HG02884 (cell line): ENCODE measurements at regions not wholly inside any gene's neighbourhood (a gene's known extent, or its start where the extent isn't known, plus 50 kb on each side); places are given as distances from the start of the nearest gene placed in this dataset.
"Not testable (repeated sequence)": the region's sequence is repeated elsewhere in the genome, so short reads cannot be mapped to it uniquely, and the experiment has no call there.

Experiments used
- ATAC-seq: cut with Tn5 transposase; IDR thresholded peaks from one replicate; pipeline ENCODE4 v1.9.1; 2021; ENCODE audit warnings: mild to moderate bottlenecking, moderate library complexity; ENCODE audit not compliant: unreplicated experiment

DNA sequence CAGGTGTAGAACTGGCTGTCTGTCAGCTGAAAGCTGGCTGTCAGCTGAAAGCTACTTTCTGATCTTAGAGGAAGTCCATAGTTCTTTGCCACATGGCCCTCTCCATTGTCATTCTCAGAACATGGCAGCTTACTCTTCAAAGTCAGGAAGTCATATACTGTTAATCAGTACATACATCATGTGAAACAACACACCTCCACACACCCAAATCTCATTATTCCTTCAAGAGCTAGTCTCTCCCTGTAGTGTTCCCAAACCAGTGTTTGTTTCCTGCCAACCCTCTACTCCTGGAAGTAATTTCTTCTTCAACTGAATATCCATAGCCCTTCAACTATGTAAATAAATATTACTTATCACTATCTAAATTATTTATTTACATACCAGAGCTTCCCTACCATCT is 58.9 kb downstream of the OR5AK2 start:
- ATAC-seq: no peak

GRCh38 chr11:57049749-57050148 is 61.0 kb downstream of the OR5AK2 start:
- ATAC-seq: no peak

DNA sequence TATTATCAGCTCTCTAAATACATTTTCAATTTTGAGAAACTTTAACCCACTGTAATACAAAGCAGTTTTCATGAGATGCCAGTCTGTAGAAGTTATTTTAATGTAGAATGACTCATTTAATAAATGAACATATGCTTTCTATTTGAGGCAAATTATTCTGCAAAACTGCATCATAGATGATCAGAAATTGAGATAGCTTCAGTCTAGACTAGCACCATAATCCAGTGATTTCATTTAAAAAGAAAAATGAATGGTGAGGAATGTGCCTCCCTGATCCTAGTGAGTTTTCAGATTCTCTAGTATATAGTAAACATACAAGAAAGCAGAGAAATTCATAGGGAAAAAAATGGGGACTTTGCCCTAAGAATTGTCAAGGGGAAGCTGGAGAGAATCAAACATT is 66.1 kb downstream of the OR5AK2 start:
- no peak for ATAC-seq

DNA sequence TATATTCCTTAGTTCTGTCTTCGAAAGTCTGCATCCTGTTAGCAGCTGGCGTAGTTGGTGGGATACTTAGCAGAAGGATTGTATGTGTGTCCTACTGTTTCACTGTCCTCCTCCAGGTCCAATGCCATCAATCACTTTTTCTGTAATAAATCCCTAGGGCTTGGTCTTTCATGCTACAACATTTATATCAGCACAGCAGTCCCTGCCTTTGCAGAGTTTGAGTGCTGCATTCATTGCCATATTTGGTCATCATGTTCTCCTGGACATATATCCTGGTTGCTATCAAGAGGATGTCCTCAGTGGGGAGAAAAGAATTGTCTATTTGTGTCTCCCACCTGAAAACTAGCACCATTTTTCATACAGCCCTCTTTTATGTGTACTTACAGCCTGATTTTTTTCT is 67.0 kb downstream of the OR5AK2 start:
- no peak for ATAC-seq

- no peak for ATAC-seq
These were observed 68.0 kb downstream of the OR5AK2 start for GRCh38 chr11:57056735-57057134.

DNA sequence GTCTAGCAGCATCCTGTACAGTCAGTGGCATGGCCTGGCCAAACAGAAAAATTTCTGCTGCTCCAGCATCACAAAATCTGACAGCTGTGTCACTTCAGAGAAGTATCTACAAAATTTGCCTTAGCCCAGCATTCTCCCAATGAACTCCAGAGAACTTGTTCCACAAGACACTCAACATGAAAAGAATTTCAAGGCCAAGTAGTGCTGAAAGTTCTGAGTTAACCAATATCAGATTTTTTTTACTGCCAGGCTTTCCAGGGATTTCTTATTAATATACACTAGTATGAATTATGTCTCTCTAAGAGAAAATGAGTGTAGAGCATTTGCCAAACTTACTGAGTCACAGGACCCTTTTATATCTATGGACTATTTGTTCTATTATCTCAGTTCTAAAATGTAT is 68.8 kb downstream of the OR5AK2 start:
- ATAC-seq: no peak

DNA sequence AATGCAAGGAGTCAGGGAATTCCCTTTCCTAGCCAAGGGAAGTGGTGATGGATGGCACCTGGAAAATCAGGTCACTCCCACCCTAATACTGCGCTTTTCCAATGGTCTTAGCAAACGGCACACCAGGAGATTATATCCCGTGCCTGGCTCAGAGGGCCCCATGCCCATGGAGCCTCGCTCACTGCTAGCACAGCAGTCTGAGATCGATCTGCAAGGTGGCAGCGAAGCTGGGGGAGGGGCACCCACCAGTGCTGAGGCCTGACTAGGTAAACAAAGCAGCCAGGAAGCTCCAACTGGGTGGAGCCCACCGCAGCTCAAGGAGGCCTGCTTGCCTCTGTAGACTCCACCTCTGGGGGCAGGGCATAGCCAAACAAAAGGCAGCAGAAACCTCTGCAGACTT is 74.2 kb downstream of the OR5AK2 start:
- not testable (repeated sequence) for ATAC-seq

- ATAC-seq: no peak
These were observed 81.2 kb downstream of the OR5AK2 start for GRCh38 chr11:57069942-57070341.

- ATAC-seq: peak; percentile 64
These were observed 83.1 kb downstream of the OR5AK2 start for GRCh38 chr11:57071829-57072228.

DNA sequence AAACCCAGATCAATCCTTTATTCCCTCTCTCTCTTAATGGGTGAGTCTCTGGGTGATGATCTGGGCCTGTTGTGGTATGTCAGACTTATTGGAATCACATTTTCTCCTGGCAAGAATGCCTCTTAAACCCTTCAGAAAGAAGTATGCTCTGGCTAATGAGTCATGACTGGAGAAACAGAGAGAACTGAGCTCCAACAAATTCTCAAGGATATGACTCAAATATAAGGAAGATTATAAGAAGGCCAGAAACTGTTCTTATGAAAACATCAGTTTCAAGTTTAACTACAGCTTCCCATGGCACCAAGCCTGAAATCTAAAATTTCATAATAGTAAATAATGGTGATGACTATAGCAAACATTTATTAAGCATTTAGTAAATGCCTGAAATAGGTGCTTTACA is 83.9 kb downstream of the OR5AK2 start:
- ATAC-seq: no peak

GRCh38 chr11:57073128-57073527 is 84.4 kb downstream of the OR5AK2 start:
- no peak for ATAC-seq

- no peak for ATAC-seq
These were observed 92.6 kb downstream of the OR5AK2 start for GRCh38 chr11:57081356-57081755.

DNA sequence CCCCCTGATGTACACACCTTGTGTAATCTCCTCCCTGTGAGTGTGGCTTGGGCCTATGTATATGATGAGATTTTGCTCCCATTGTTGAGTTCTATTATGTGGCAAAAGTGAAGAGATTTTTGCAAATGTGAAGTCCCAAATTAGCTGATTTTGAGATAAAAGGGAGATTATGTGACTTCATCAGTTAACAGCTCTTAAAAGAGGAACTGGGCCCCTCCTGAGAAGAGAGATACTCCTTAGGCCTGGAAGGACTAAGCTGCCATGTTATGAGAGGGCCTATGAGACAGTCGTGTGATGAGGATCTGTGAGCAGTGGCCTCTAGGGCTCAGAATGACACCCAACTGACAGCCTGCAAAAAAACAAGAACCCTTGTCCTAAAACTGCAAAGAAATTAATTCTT is 93.4 kb downstream of the OR5AK2 start:
- no peak for ATAC-seq

DNA sequence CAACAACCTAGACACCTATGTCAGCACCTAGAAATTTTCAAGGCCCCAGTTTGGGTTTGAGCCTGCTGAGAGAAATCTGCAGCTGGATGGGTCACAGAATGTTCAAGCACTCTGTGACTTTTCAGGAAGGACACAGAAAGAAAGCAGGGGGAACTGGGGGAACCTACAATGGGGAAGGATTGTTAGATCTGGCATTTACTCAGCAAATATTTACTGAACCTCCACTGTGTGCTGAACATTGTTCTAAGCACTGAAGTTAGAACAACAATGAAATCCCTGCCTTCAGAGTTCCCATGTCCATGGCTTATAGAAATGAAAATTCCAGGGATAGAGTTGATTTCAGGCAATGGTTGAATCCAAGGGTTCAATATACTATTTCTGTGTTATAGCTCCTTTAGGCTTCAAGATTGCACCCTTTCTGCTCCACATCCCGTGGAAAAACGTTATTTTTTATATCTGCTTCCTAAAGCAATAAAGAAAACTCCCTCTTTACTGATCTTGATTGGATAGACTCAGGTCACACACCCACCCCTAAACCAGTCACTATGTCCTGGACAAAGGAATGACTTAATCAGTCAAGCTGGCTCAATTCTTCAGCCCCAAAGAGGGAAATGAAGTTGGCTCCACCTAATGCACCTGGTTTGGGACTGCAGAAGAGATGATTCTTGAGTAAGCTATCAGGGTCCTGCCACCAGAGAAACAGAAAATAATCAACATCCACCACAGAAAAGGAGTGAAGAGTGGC is 95.1 kb downstream of the OR5AK2 start:
- ATAC-seq: no peak

DNA sequence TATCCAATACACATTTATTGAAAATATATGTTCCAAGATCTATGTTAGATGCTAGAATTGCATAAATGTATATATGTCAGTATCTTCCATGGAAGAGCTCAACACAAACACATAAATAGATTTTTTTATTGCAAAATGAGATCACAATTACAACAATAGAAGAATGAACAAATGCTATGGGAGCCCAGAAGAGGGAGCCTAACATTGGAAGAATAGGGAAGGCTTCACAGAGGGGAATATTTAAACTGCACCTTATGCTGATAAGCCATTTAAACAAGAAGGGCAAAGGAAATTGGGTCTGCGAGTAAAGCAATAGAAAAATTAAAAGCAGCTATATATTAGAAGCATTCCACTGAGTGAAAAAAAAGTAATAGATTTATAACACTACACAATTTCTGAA is 96.1 kb upstream of the LRRC55 start:
- no peak for ATAC-seq

GRCh38 chr11:57087991-57088390 is 93.8 kb upstream of the LRRC55 start:
- ATAC-seq: no peak

DNA sequence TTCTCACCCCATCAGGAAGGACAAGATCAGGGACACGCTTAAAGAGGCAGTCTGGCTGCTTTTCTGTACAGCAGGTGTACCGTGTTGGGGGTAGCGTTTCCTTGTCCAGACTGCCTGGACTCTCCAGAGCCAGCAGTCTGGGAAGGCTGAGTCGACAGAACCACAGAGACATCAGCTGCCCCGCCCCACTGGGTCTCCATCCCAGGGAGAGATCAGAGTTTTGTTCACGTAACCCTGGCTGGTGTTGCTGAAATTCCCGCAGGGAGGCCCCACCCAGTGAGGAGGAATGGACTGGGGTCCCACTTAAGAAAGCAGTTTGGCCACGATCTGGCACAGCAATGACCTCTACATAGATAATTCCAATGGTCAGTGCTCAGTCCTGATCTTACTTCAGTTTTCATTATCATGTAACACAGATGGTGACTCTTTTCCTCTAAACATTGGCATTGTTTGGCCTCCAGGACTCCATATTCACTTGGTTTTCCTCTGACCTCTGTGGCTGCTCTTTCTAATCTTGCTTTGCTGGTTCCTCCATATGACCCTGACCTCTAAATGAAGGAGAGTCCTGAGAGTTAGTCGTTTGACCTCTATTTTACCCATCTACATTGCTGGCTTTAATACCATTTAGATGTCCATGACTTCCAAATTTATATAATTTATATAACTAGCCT is 89.6 kb upstream of the LRRC55 start:
- ATAC-seq: no peak

GRCh38 chr11:57094181-57094935 is 87.4 kb upstream of the LRRC55 start:
- ATAC-seq: no peak

- ATAC-seq: peak; percentile 47
These were observed 86.3 kb upstream of the LRRC55 start for GRCh38 chr11:57095417-57095816.

DNA sequence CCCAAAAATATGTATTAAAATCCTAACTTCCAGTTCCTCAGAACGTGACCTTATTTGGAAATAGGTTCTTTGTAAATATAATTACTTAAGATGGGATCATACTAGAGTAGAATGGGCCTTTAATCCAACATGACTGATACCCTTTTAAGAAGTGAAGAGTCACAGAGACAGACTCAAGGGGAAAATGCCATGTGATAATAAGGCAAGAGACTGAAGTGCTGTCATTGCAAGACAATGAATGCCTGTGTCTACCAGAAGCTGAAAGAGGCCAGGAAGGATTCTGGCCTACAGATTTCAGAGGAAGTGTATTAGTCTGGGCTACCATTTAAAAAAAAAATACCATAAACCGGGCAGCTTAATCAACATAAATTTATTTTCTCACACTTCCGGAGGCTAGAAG is 85.9 kb upstream of the LRRC55 start:
- no peak for ATAC-seq

DNA sequence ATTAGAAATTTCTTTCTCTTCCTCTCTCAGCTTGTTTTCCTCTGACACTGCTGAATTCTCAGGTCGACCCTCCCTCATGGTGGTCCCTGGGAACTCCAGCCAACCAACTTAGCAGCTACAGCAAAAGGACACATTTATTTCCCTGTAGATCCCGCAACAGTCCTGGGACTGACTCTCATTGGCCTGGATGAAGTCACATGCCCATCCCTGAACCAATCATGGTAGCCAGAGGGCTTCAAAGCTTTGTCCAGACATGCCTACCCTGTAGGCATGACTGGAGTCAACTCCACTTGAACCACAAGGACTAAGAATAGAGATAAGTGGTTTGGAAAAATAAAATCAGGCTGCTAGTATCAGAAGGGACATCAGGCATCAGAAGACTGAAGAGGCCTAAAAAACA is 84.6 kb upstream of the LRRC55 start:
- ATAC-seq: no peak

DNA sequence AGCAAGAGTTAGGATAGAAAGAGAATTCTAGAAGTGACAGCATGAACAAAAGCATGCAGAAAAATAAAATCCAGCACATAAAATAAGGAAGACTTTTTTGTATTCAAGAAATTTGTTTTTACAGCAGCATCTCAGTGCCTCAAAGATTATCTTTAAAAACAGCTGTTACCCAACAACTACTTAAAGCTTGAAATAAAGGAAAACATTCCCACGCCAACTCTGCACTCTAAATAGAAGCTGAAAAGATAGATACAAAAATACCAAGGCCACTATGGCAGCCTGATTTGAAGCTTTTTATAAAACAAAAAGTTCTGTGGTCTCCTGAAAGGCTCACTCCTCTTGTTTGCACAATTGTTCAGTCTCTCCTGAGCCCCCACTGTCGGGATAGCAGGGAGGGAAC is 83.6 kb upstream of the LRRC55 start:
- no peak for ATAC-seq
